ENCODE measurements at regions not wholly inside any gene's neighbourhood (a gene's known extent, or its start where the extent isn't known, plus 50 kb on each side); places are given as distances from the start of the nearest gene placed in this dataset.
"Not testable (repeated sequence)": the region's sequence is repeated elsewhere in the genome, so short reads cannot be mapped to it uniquely, and the experiment has no call there.

DNA sequence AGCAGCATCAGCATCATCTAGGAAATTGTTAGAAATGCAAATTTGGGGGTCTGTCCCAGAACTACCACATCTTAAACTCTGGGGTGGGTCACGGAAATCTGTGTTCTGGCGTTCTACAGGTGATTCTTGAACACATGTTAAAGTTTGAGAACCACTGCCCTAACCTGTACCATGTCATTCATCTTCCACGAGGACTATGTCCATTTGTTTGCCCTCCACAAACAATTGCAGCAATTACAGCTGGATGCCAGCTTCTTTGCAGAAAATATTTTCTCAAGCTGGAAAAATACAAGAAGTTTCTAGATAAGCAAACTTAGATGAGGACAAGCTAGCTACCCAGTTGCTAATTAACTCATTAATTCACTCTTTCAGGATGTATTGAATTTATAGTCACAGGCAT is 54.1 kb downstream of the MAFB start:
- DNase-seq (ENCODE audit: low read depth), result no peak

DNA sequence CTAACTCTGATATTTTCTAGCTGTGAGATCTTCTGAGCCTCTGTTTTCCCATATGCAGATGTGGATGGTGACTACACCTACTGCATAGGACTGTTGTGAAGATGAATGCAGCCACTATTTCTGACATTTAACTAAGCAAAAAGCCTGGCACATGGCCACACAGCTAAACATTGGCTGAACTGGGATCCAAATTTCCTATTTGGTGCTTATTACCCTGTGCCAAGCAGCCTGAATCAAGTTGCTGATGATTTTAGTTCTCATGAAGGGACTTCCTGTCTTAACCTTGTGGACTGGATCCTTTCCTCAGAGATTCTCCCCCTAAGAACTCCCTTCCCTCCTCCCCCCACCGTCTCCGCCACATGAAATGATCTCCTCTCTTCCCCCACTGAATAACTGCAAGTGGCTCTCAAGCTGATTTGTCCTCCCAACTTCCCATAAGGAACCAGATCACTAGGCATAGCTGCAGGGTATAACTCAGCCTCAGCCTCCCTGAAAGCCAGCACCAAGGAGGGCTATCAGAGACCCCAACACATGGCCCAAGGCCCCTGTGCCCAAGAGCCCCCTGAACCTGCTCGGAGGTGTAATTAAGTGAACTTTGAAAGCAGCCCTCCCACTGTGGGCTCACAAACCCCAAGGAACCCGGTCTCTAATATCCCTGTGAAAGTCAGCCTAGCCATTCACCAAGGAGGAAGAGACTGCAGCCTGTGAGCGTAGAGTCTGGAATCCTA is 55.7 kb downstream of the MAFB start:
- DNase-seq (ENCODE audit: low read depth), result no peak

DNA sequence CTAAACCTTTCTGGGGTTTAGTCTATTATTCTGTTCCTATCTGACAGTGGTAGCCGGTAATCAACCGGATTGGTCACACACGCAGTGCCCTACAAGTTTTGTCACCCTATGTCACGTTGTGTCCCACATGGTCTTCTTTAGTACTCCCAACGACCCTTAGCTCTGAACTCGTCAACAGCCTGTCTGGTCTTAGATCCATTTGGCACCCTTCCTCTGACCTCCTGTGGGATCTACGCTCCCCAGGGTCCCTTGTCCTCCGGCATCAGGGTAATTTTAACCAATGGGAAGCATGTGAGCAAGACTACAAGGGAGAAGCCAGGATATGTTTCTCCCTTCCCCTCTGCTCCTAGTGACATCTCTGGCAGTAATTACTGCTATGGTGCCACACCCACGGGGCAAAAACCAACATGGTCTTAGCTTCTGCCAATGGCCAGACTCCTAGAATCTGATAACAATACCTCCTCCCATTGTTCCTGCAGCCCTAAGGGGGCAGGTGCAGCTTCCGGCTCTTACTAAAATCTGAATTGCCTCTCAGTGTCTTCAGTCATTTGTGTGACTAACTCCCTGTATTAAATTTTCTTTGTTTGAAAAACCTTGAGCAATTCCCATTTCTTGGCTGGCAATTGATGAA is 56.6 kb downstream of the MAFB start:
- DNase-seq (ENCODE audit: low read depth), result no peak

DNA sequence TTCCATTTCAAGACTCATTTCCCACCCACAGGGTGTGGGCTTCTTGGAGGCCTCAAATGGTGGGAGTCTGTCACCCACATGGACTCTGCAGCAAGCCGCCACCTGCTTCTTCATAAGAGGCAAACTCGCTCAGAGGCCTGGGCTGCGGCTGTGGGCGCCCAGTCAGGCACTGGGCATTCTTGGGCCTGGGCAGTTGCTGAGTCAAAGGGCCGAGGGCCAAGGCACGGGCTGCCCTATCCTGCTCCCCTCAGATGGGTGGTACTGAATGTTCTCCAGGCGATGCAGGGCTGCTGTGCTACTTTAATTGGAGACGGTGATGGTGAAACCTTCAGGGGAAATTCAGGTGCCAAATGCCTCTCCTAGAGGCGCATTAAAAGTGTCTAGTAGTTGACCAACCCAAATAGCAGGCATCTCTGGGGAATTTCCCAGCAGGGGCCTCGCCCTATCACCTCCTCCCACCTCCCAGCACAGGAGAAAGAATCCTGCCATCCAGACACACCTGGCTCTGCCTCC is 57.9 kb downstream of the MAFB start:
- DNase-seq (ENCODE audit: low read depth), result no peak

DNA sequence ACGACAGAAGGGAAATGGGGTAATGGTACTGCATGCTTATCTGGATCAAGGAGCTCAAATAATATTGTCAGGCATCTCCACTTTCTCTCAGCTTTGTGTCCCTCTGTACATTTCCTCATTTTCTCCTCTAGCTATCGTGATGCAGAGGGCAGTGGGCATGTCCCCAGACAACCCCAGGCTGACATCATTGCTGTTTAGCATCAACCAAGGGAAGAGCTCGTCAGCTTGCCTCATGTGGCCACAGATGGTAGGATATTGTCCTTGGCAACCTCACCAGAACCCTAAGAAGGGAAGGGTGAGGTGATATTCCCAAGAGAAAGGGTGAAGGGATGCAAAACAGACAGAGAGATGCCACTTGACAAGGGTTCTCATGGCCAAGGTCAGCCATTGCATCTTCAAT is 58.3 kb downstream of the MAFB start:
- no peak for DNase-seq (ENCODE audit: low read depth)

DNA sequence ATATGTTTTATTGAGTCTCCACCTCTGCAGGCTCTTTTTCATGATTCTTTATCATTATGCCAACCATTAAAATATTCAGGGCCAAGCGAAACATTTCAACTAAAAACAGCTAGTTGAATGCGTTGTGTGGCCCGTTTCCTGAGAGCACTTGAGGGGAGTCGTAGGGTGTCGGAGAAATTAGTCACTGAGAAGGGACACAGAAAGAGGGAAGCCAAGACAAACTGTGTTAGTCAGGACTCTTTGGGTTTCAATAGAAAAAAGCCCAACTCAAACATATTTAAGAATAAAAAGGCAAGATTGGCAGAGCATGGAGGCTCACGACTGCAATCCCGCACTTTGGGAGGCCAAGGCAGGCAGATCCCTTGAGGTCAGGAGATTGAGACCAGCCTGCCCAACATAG is 58.9 kb downstream of the MAFB start:
- no peak for DNase-seq (ENCODE audit: low read depth)

DNA sequence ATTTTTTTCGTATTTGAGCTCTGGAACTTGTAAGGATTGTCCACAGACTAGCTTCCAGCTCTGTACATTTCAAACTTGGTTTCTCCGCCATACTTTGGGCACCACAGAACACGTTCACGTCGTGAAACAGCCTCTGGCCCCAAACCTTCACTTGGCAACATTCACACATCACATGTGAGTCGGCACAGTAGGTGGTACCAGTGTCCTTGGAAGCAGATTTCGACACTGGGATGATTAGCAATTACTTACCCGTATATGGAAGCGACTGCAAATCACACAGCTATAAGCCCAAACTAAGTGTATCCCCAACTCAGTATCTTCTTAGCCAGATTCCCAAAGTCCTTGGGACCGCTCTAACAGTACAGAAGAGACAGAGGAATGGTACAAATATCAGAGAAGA is 60.2 kb downstream of the MAFB start:
- DNase-seq (ENCODE audit: low read depth), result no peak

DNA sequence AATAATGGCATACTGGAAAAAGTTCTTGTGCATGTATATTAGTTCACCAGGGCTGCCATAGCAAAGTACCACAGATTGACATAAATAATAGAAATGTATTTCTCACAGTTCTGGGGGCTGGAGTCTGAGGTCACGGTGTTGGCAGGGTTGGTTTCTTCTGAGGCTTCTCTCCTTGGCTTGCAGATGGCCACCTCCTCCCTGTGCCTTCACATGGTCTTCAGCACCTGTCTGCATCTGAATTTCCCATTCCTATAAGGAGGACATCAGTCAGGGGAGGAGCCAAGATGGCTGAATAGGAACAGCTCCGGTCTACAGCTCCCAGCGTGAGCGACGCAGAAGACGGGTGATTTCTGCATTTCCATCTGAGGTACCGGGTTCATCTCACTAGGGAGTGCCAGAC is 70.0 kb downstream of the MAFB start:
- DNase-seq (ENCODE audit: low read depth), result not testable (repeated sequence)

DNA sequence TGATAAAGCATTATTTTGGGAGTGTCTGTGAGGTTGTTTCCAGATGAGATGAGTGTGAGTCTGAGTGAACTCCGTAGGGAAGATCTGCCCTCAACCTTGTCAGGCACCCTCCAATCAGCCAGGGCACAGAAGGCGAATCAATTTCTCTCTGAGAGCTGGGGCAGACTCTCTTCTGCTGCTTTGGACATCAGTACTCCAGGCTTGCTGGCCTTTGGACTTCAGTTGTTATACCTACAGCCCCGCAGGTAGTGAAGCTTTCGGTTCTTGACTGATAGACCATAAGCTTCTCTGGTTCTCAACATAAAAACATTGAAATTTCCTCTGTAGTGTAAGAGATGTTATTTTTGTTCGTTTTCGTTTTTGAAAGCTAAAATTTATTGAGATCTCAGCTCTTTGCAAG is 71.4 kb downstream of the MAFB start:
- no peak for DNase-seq (ENCODE audit: low read depth)

DNA sequence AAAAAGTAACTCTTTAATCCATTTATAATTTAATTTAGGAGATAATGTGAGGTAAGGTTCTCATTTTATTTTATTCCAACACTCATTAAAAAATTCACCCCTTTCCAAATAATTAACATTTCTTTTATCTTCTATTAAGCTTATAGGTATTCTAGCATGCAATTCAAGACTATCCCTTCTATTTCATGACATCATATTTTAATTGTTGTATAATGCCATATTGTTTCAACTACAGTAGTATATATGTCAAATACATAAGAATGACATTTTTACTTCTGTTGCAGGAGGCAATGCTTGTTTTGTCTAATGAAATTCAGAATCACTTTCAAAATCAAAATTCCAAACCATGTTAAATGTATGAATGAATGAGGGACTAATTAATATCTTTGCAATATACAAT is 76.2 kb downstream of the MAFB start:
- DNase-seq (ENCODE audit: low read depth), result no peak

DNA sequence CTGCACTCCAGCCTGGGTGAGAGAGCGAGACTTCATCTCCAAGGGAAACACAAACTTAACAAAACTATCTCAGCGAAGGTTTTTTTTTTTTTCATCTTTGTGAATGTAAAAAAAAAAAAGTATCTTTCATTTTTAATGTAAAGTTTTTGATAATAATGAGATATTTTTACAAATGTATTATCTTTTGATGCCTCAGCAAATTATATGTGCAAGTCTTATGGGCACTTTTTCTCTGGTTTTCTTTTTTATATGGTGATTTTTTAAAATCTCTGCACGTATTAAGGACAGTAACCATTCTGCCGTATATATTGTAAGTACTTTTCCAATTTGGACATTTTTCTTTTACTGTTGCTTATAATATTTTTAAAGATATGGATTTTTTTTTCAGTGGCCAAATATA is 76.8 kb downstream of the MAFB start:
- no peak for DNase-seq (ENCODE audit: low read depth)

DNA sequence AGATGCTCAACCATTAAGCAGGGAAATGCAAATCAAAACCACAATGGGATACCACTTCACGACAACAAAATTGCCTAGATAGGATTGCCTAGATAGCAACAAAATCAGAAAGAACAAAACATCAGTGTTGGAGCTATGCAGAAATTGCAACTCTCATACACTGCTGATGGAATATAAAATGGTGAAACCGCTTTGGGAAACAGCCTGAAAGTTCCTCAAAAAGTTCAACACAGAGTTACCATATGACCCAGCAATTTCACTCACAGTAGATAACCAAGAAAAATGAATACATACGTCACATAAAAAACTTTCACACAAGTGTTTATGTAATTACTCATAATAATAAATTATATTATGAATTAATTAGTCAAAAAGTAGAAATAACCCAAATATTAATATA is 78.3 kb downstream of the MAFB start:
- no peak for DNase-seq (ENCODE audit: low read depth)

DNA sequence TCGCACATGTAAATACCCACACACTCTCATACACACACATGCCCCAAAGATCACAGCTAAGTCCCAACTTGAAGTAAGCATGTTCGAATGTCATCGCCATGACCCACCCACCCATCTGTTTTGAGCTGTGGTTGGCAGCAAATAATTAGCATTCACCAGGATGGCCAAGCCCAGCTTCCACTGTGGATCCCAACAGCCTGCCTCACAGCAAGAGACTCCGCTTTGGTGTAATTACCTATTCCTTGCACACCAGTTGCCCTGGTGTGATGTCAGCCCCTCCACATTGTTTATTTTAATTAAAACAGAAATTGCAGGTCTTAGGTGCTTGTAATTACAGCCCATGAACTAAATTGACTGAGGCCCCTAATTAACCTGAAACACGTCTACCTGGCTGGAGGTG is 81.1 kb downstream of the MAFB start:
- no peak for DNase-seq (ENCODE audit: low read depth)

DNA sequence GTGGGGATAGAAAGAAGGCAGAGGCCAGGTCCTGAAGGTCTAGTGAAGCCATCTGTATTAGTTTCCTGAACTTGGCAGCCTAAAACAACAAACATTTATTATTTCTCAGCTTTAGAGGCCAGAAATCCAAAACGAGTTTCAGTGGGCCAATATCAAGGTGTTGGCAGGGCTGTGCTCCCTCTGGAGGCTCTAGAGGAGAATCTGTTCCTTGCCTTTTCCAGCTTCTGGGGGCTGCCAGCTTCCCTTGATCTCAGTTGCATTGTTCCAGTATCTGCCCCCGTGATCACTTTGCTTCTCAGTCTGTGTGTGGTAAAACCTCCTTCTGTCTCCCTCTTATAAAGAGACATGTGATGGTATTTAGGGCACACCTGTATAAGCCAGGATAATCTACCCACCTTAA is 82.4 kb downstream of the MAFB start:
- DNase-seq (ENCODE audit: low read depth), result no peak

DNA sequence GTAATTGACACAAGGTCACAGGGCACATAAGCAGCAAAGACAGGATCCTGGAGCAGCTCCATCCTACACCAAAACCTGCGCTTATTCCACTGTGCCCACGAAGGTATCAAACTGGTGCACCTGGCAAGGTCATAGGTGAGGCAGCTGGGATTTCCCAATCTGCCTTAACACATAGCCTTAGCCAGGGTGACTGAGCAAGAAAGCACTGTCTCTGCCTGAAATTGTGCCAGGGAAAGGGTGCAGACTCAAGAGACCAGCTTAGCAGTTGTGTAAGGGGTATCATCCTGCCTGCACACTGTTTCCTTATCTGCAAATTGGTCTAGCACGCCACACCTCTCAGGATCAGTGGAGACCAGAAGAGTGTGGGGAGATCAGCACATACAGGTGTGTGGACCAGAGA is 82.8 kb downstream of the MAFB start:
- DNase-seq (ENCODE audit: low read depth), result no peak

DNA sequence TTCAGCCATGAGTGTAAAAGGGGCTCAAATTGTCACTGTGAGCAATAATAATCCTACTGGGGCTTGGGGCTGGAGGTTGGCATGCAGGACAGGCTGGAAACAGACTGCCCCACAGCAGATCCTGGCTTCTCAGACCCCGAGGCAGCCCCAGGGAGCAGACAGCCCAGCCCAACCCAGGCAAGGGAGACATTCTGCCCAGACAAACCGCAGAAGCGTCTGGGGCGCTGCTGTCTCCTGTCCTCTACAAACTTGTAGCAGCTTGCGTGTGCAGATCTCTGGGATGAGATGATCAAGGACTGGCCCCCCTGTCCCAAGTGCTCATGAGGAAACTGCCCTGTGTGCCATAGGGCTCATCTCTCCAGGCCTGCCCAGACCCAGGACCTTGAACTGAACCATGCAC is 84.6 kb downstream of the MAFB start:
- DNase-seq (ENCODE audit: low read depth), result no peak

DNA sequence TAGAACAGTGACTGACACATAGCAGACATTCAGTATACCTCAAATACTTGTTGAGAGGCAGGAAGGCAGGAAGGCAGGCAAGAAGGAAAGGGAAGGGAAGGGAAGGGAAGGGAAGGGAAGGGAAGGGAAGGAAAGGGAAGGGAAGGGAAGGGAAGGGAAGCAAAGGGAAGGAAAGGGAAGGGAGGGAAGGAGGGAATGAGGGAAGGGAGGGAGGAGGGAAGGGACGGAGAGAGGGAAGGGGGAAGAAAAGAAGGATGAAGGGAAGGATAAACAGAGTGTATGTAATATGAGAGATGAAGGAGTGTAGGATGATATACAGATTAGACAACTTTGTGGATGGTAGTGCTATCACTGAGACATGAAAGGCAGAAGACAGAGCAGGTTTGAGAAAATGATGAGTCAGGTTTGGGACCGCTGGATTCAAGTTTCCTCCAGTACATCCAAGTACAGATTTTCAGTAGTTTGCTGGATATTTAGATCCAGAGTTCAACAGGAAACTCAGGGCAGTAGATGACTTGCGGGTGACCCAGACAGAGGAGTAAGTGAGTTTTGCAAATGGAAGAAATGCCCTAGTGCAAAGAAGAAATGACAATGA is 85.9 kb downstream of the MAFB start:
- no peak for DNase-seq (ENCODE audit: low read depth)

DNA sequence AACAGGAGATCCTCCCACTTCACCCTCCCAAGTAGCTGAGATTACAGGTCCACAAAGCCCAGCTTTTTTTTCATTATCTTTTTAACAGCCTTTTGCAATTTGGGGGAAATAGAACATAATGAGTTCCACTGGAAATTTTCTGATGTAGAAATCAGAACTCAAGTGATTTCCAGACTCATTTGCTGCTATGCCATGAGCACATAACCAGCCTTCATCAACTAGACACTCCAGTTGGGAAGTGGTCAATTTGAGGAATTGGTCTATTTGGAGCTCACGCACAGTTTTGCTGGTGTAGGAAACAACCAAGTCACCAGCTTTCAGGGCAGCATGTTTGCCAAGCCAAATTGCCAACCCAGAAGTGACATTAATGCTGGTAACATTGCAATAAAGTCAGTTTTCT is 86.7 kb downstream of the MAFB start:
- no peak for DNase-seq (ENCODE audit: low read depth)

DNA sequence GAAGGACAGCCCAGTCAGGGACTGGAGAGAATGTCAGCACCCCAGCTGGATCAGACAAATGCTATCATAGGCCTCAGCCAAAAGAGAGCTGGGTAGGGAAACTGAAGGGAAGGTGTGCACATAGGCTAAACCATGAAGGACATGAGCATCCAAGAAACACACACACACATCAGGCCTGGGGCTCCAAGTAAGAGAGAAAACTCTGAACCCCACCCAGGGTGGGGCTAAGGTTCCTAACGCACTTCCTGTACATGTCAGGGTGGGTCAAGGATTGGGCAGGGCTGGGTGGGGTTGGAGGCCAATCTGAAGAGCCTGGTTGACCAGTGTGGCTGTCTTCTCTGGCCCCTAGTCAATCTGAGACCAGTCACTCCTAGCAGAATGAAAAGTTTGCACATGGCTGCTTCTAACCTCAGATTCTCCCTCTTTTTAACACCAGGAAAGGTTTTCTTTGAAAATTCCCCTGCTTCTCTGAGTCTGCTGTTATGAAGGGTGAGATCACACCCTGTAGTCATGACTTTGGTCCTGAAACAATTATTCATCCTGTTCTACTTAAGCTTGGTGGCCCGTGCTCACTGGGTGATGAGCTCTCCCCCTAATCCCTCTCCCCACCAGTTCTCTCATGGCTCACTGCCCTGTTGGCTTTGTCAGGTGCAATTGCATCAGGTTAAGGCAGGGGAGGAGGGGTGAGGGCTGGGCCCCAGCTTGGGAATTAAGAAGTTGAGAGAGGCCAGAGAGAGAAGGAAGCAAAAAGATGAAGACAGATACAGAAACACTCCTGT is 88.4 kb downstream of the MAFB start:
- DNase-seq (ENCODE audit: low read depth), result no peak

DNA sequence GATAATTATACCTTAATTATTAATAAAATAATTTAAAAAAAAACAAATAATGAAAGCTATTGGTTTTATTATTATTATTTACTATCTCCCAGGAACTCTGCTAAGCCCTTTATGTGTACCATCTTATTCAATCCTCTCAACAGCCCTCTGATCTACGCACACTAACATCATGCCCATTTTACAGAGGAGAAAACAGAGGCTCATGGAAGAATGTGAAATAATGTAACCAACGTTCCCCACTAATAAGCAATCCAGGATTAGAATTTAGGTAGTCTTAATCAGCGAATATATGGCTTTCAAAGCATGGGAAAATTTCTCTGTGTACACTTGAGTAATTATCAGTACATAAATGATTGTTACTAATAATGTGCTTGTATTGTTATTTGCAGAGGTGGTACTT is 89.0 kb downstream of the MAFB start:
- no peak for DNase-seq (ENCODE audit: low read depth)

DNA sequence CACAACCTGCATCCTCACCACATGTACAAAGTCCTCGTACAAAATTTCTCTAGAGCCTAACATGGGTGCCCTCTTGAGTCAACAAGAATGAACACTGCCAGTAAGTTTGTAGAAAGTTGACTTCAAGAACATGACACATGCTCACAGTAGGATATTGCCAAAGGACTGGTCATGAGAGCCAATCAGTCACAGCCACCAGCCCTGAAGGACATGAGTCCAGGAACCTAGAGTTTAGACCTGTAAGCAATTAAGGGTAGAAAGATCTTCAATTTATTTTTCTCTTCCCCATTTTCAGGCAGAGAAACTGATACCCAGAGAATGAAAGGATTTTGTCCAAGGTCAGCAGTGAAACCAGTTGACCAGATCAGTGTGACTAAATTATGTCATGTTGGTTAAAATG is 96.1 kb downstream of the MAFB start:
- no peak for DNase-seq (ENCODE audit: low read depth)

DNA sequence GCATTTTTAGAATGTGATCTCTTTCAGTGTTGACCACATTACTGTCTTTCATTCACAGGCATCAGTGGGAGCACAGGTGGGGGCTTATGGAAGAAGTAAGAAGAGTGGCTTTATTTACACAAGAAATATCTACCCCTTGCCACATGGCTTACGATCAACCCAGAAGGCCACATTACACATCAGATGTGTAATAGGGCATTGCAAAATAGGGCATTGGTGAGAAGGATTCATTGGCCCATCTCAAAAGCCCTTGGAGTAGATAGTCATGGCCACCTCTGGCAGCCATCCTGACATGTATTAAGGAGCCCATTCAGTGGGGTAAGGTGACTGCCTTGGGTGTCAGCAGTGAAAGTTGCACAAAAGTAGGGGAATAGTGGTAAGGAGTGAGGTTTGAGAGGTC is 97.5 kb downstream of the MAFB start:
- DNase-seq (ENCODE audit: low read depth), result no peak

DNA sequence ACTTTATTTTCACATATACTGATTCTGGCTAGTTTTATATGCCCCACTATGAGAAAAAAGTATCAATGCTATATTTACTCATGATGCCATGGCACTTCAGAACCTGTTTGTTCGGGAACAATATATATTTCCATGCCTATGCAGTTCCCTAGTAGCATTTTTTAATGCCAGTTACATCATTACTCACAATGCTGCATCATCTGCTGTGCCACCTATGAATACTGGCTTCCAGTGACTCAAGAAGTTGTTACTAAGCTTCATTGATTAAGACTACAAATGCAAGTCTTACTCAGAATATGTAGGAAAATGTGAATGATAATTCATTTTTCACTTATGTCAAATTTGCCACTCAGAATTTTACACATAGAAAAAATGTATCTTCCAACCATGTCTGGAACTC is 97.9 kb downstream of the MAFB start:
- no peak for DNase-seq (ENCODE audit: low read depth)

All from GM04504 (cell line).